GM21619 (cell line): ENCODE measurements at regions not wholly inside any gene's neighbourhood (a gene's known extent, or its start where the extent isn't known, plus 50 kb on each side); places are given as distances from the start of the nearest gene placed in this dataset.

Experiments
- ATAC-seq: cut with Tn5 transposase; IDR thresholded peaks from one replicate; pipeline ENCODE4 v1.9.1; 2021; ENCODE audit not compliant: unreplicated experiment

GRCh38 chr3:28645149-28645548 is 296.5 kb upstream of the AZI2 start:
- no peak for ATAC-seq

- no peak for ATAC-seq
Observed at GRCh38 chr3:28646435-28646834, 297.8 kb upstream of the AZI2 start.

GRCh38 chr3:28649266-28649665 is 300.6 kb upstream of the AZI2 start:
- ATAC-seq = no peak

- ATAC-seq = no peak
Observed at GRCh38 chr3:28651159-28651558, 302.5 kb upstream of the AZI2 start.

- ATAC-seq = no peak
Observed at GRCh38 chr3:28664123-28664522, 315.5 kb upstream of the AZI2 start.

- ATAC-seq = peak; percentile 95
Observed at GRCh38 chr3:28667646-28668621, 319.3 kb upstream of the AZI2 start.

- ATAC-seq = no peak
Observed at GRCh38 chr3:28669870-28670269, 321.2 kb upstream of the AZI2 start.

- no peak for ATAC-seq
Observed at GRCh38 chr3:28672406-28672805, 323.8 kb upstream of the AZI2 start.

GRCh38 chr3:28673446-28673845 is 324.8 kb upstream of the AZI2 start:
- no peak for ATAC-seq

GRCh38 chr3:28674212-28674611 is 325.6 kb upstream of the AZI2 start:
- no peak for ATAC-seq

GRCh38 chr3:28677581-28677980 is 329.0 kb upstream of the AZI2 start:
- ATAC-seq = no peak

GRCh38 chr3:28678086-28678485 is 329.5 kb upstream of the AZI2 start:
- no peak for ATAC-seq

GRCh38 chr3:28680050-28680449 is 331.4 kb upstream of the AZI2 start:
- ATAC-seq = no peak

GRCh38 chr3:28682121-28682520 is 333.5 kb upstream of the AZI2 start:
- no peak for ATAC-seq

- ATAC-seq = no peak
Observed at GRCh38 chr3:28690176-28690575, 341.6 kb upstream of the AZI2 start.

- ATAC-seq = no peak
Observed at GRCh38 chr3:28698706-28699105, 350.1 kb upstream of the AZI2 start.

- no peak for ATAC-seq
Observed at GRCh38 chr3:28699283-28699682, 350.7 kb upstream of the AZI2 start.

GRCh38 chr3:28700728-28701127 is 352.1 kb upstream of the AZI2 start:
- ATAC-seq = no peak

GRCh38 chr3:28703843-28704242 is 355.2 kb upstream of the AZI2 start:
- no peak for ATAC-seq

- no peak for ATAC-seq
Observed at GRCh38 chr3:28711293-28711692, 362.7 kb upstream of the AZI2 start.

- ATAC-seq = no peak
Observed at GRCh38 chr3:28716939-28717338, 368.3 kb upstream of the AZI2 start.

GRCh38 chr3:28718074-28718849 is 369.6 kb upstream of the AZI2 start:
- no peak for ATAC-seq
